ENCODE measurements at regions not wholly inside any gene's neighbourhood (a gene's known extent, or its start where the extent isn't known, plus 50 kb on each side); places are given as distances from the start of the nearest gene placed in this dataset.

GRCh38 chr20:39249798-39250197 is 287.7 kb downstream of the DHX35 start:
- TF ChIP-seq CTCF (IDR thresholded peaks at IDR 0.05), result no peak
- TF ChIP-seq POLR2A (IDR thresholded peaks at IDR 0.05), result no peak
